Ishikawa (cell line): ENCODE measurements at regions not wholly inside any gene's neighbourhood (a gene's known extent, or its start where the extent isn't known, plus 50 kb on each side); places are given as distances from the start of the nearest gene placed in this dataset.

Source experiments
- CEBPB ChIP-seq: IDR thresholded peaks from 2 replicates; pipeline ENCODE4 v1.6.1; 2012
- CREB1 ChIP-seq: IDR thresholded peaks from 2 replicates; pipeline ENCODE4 v1.6.1; 2012; ENCODE audit warnings: low read depth
- EGR1 ChIP-seq: IDR thresholded peaks from 2 replicates; pipeline ENCODE4 v1.6.1; 2012
- EP300 ChIP-seq: IDR thresholded peaks from 2 replicates; pipeline ENCODE4 v1.6.1; 2012; ENCODE audit warnings: borderline replicate concordance
- FOXM1 ChIP-seq: IDR thresholded peaks from 2 replicates; pipeline ENCODE4 v1.6.1; 2012; ENCODE audit warnings: low read depth, borderline replicate concordance
- MAX ChIP-seq: IDR thresholded peaks from 2 replicates; pipeline ENCODE4 v1.6.1; 2012
- NFIC ChIP-seq: IDR thresholded peaks from 2 replicates; pipeline ENCODE4 v1.6.1; 2012
- RAD21 ChIP-seq: IDR thresholded peaks from 2 replicates; pipeline ENCODE4 v1.6.1; 2012; ENCODE audit warnings: low read depth
- REST ChIP-seq: IDR thresholded peaks from 2 replicates; pipeline ENCODE4 v1.6.1; 2012; ENCODE audit warnings: low read depth, mild to moderate bottlenecking
- TAF1 ChIP-seq: IDR thresholded peaks from 2 replicates; pipeline ENCODE4 v1.6.1; 2012; ENCODE audit warnings: low read depth, mild to moderate bottlenecking
- TCF12 ChIP-seq: IDR thresholded peaks from 2 replicates; pipeline ENCODE4 v1.6.1; 2012; ENCODE audit warnings: low read depth
- TEAD4 ChIP-seq: IDR thresholded peaks from 2 replicates; pipeline ENCODE4 v1.6.1; 2012
- USF1 ChIP-seq: IDR thresholded peaks from 2 replicates; pipeline ENCODE4 v1.6.1; 2012
- YY1 ChIP-seq: IDR thresholded peaks from 2 replicates; pipeline ENCODE4 v1.6.1; 2012; ENCODE audit warnings: low read depth
- ZBTB7A ChIP-seq: IDR thresholded peaks from 2 replicates; pipeline ENCODE4 v1.6.1; 2012; ENCODE audit warnings: low read depth

- TF ChIP-seq ZBTB7A (no peak), TCF12 (no peak), CREB1 (no peak), TEAD4 (no peak), MAX (no peak), NFIC (no peak), RAD21 (no peak), EGR1 (no peak)
Observed at GRCh38 chr2:217203086-217203485, 343.2 kb upstream of the TNP1 start.

GRCh38 chr2:217199255-217199630, 339.4 kb upstream of the TNP1 start:
- TF ChIP-seq FOXM1 (no peak), NFIC (no peak), ZBTB7A (no peak), CEBPB (no peak), EGR1 (no peak), USF1 (no peak), REST (no peak), YY1 (no peak), CREB1 (no peak), EP300 (no peak), TEAD4 (no peak), MAX (no peak), TCF12 (no peak), TAF1 (no peak), RAD21 (no peak)

- TF ChIP-seq REST (no peak), TAF1 (no peak)
Observed at GRCh38 chr2:217195658-217196446, 336.0 kb upstream of the TNP1 start.

- TF ChIP-seq YY1 = no peak
Observed at GRCh38 chr2:217195016-217195415, 335.2 kb upstream of the TNP1 start.

- TF ChIP-seq USF1 (no peak), RAD21 (no peak), EGR1 (no peak), TEAD4 (no peak)
Observed at GRCh38 chr2:217193431-217194340, 333.8 kb upstream of the TNP1 start.

- TF ChIP-seq FOXM1 (no peak), NFIC (no peak), MAX (no peak), TAF1 (no peak), ZBTB7A (no peak), YY1 (no peak), TCF12 (no peak), EP300 (no peak), CEBPB (no peak), USF1 (no peak), CREB1 (no peak), TEAD4 (no peak)
Observed at GRCh38 chr2:217192366-217192765, 332.5 kb upstream of the TNP1 start.
